K562 (cell line): ENCODE measurements at regions not wholly inside any gene's neighbourhood (a gene's known extent, or its start where the extent isn't known, plus 50 kb on each side); places are given as distances from the start of the nearest gene placed in this dataset.
A peak's percentile ranks its signal among the peaks of the same experiment; 100 is the strongest.

ENCODE experiments used
- ATAC-seq: fragments of 200-7000 bp; cut with Tn5 transposase; 3 replicates; pipeline ENCODE4 v1.9.1; 2020; ENCODE audit warnings: moderate library complexity
- BruUV-seq: library from RNA; stranded (reverse); fragments of 400-500 nt; replicated peaks from 2 replicates; lab custom pipeline; 2021; lab: Mats Ljungman, UMichigan
- CTCF ChIA-PET: fragments of 300-600 bp; formaldehyde crosslinking; extraction: SDS; loops from one replicate; lab custom pipeline; 2021; ENCODE audit warnings: low intra/inter-chr PET ratio; lab: Yijun Ruan, JAX
- POLR2A ChIA-PET: fragments of 300-600, 350-650 bp; sonication (Branson Sonifier 250); formaldehyde crosslinking; extraction: SDS; loops from one replicate; lab custom pipeline; 2021; ENCODE audit warnings: antibody characterized with exemption, inconsistent platforms; lab: Yijun Ruan, JAX
- DNase-seq, 4 experiments: peaks; one replicate each; pipeline versions ENCODE4 v3.0.0 to v3.0.0-alpha.2; 2011 to 2018; ENCODE audit warnings: low spot score in 3 of 4, mixed read lengths in 3 of 4; ENCODE audit errors: extremely low read depth in 1 of 4
- FAIRE-seq: peaks from 2 replicates; lab custom pipeline; 2011; peaks lifted over from hg19 to GRCh38; lab: Jason Lieb, UNC
- H2AFZ ChIP-seq: 2 replicates; pipeline ENCODE4 v1.6.0; 2011; ENCODE audit warnings: low read depth, low read length, control low read depth, inconsistent platforms
- H3K27ac ChIP-seq: fragments of 200-600 bp; 3 replicates; pipeline ENCODE4 v1.8.0; 2011; ENCODE audit warnings: low read depth, mild to moderate bottlenecking, control low read depth, inconsistent platforms, low read length, moderate library complexity, mixed read lengths; ENCODE audit errors: extremely low read depth
- H3K27me3 ChIP-seq, 2 experiments: fragments of 300-600 bp in 1 of 2; 2 replicates in 1 of 2; 3 replicates in 1 of 2; pipeline versions ENCODE4 v1.6.0 to v1.8.0; 2011; ENCODE audit warnings: inconsistent platforms in 2 of 2, low read length in 2 of 2, mild to moderate bottlenecking in 1 of 2, mixed read lengths in 1 of 2, moderate library complexity in 1 of 2; ENCODE audit not compliant: control insufficient read depth in 2 of 2, insufficient read depth in 2 of 2
- H3K36me3 ChIP-seq: fragments of 300-600 bp; 3 replicates; pipeline ENCODE4 v1.8.0; 2011; ENCODE audit warnings: mild to moderate bottlenecking, low read length, inconsistent platforms; ENCODE audit not compliant: control insufficient read depth, insufficient read depth
- H3K4me1 ChIP-seq, 2 experiments: fragments of 200-600 bp in 1 of 2; replicated peaks in 1 of 2; 2 replicates in 1 of 2; 3 replicates in 1 of 2; pipeline versions ENCODE4 v1.5.1 to v1.8.0; 2011; ENCODE audit warnings: inconsistent platforms in 2 of 2, low read length in 2 of 2, mild to moderate bottlenecking in 1 of 2, mixed read lengths in 1 of 2, moderate library complexity in 1 of 2; ENCODE audit not compliant: control insufficient read depth in 2 of 2, insufficient read depth in 2 of 2
- H3K4me2 ChIP-seq: 2 replicates; pipeline ENCODE4 v1.6.1; 2011; ENCODE audit warnings: low read length, control low read depth, inconsistent platforms, mixed read lengths; ENCODE audit not compliant: insufficient read depth
- H3K4me3 ChIP-seq: fragments of 200-600 bp; sonication (generic), shearing (Covaris generic); 2 replicates; pipeline ENCODE4 v1.5.1; 2016; ENCODE audit warnings: control low read depth, inconsistent platforms
- H3K79me2 ChIP-seq: fragments of 200-600 bp; 3 replicates; pipeline ENCODE4 v1.8.0; 2011; ENCODE audit warnings: low read length, inconsistent platforms; ENCODE audit not compliant: control insufficient read depth, insufficient read depth
- H3K9ac ChIP-seq, 2 experiments: 2 replicates each; pipeline versions ENCODE4 v1.6.0 to v1.6.1; 2011; ENCODE audit warnings: low read depth in 2 of 2, low read length in 2 of 2, control low read depth in 1 of 2, inconsistent platforms in 1 of 2, mild to moderate bottlenecking in 1 of 2, mixed read lengths in 1 of 2; ENCODE audit not compliant: insufficient read depth in 1 of 2
- H3K9me1 ChIP-seq: one replicate; pipeline ENCODE4 v1.6.0; 2011; ENCODE audit warnings: inconsistent platforms, mild to moderate bottlenecking, low read length, moderate library complexity; ENCODE audit not compliant: control insufficient read depth, insufficient read depth
- H3K9me3 ChIP-seq: replicated peaks from 2 replicates; pipeline ENCODE4 v1.5.1; 2011; ENCODE audit warnings: low read depth, low read length, inconsistent platforms; ENCODE audit not compliant: control insufficient read depth, insufficient read depth
- H4K20me1 ChIP-seq: replicated peaks from 2 replicates; pipeline ENCODE4 v1.6.1; 2011; ENCODE audit warnings: low read length, inconsistent platforms, mixed read lengths; ENCODE audit not compliant: control insufficient read depth, insufficient read depth
- CHD1 ChIP-seq: fragments of 200-600 bp; sonication (generic); IDR thresholded peaks from one replicate; pipeline ENCODE4 v1.6.1; 2012; ENCODE audit warnings: mild to moderate bottlenecking, moderate library complexity, low read length, inconsistent platforms
- COPS2 ChIP-seq: fragments of 450-650 bp; conservative IDR thresholded peaks from 2 replicates; pipeline ENCODE4 v1.6.1; 2016; ENCODE audit warnings: mild to moderate bottlenecking, moderate library complexity
- ETV5 ChIP-seq: sonication (generic); formaldehyde crosslinking; IDR thresholded peaks from 2 replicates; pipeline ENCODE4 v1.4.0; 2020; ENCODE audit warnings: low read depth, mild to moderate bottlenecking, missing genetic modification reagents
- FIP1L1 ChIP-seq: fragments of 200-400 bp; formaldehyde crosslinking; IDR thresholded peaks from 2 replicates; pipeline ENCODE4 v1.6.1; 2018; ENCODE audit warnings: mild to moderate bottlenecking, low read depth, low read length; ENCODE audit not compliant: poor library complexity, severe bottlenecking
- HES1 ChIP-seq: fragments of 450-650 bp; IDR thresholded peaks from 2 replicates; pipeline ENCODE4 v1.6.1; 2016; ENCODE audit warnings: low read depth, mild to moderate bottlenecking, moderate library complexity
- MYNN ChIP-seq, 2 experiments: sonication (generic); formaldehyde crosslinking in 1 of 2; IDR thresholded peaks; 2 replicates each; pipeline versions ENCODE4 v1.5.0 to v1.6.1; 2016 to 2020; ENCODE audit warnings: antibody characterized with exemption in 1 of 2, missing genetic modification reagents in 1 of 2
- NCOA2 ChIP-seq, 2 experiments: fragments of 450-650 bp; IDR thresholded peaks; 2 replicates each; pipeline ENCODE4 v1.6.1; 2018; ENCODE audit warnings: mild to moderate bottlenecking in 2 of 2, moderate library complexity in 1 of 2; ENCODE audit not compliant: partially characterized antibody in 2 of 2
- RBBP5 ChIP-seq: fragments of 200-600 bp; sonication (generic); IDR thresholded peaks from 2 replicates; pipeline ENCODE4 v1.6.1; 2012; ENCODE audit warnings: borderline replicate concordance, mild to moderate bottlenecking, low read length, control low read depth, inconsistent platforms; ENCODE audit not compliant: insufficient read depth, poor library complexity, severe bottlenecking
- RNF2 ChIP-seq: sonication (generic); IDR thresholded peaks from 2 replicates; pipeline ENCODE4 v1.6.1; 2016
- ZNF134 ChIP-seq: fragments of 250-450 bp; sonication (Bioruptor Pico); conservative IDR thresholded peaks from 2 replicates; pipeline ENCODE4 v1.4.0; 2020
- ZNF398 ChIP-seq: fragments of 250-450 bp; sonication (Bioruptor Pico); IDR thresholded peaks from 2 replicates; pipeline ENCODE4 v1.8.0; 2021; ENCODE audit warnings: moderate library complexity, mild to moderate bottlenecking, inconsistent platforms
- WGBS: fragments of 100-300 bp; shearing (Covaris generic); methylation state at CpG from one replicate; pipeline ENCODE4 v1.1.6; 2016; ENCODE audit warnings: low coverage, mixed read lengths; ENCODE audit not compliant: insufficient coverage; ENCODE audit errors: missing lambda C conversion rate; 5-methylcytosine and 5-hydroxymethylcytosine counted together
- in situ Hi-C: fragments of 300-500 bp; cut with MboI; formaldehyde crosslinking; loops from 4 replicates; pipeline ENCODE4 v1.15.0; 2018; ENCODE audit warnings: inconsistent platforms, mixed read lengths
- intact Hi-C: fragments of 100-400 bp; cut with micrococcal nuclease; formaldehyde crosslinking; loops from 2 replicates; pipeline ENCODE4 v1.14.2; 2022

- TF ChIP-seq RBBP5 (no peak), HES1 (no peak), CHD1 (no peak), ZNF134 (CRISPR knock-in tag) (no peak), FIP1L1 (no peak), ZNF398 (no peak)
Observed at GRCh38 chr6:144728804-144729203, 443.7 kb downstream of the UTRN start (continued).

GRCh38 chr6:144729502-144729901, 444.4 kb downstream of the UTRN start:
- Histone ChIP-seq H3K4me2 (no peak overlapping the region), H3K79me2 (no peaks in the 10 kb centered on the region), H3K27me3 (no peaks in the 10 kb centered on the region), H4K20me1 (no peaks in the 10 kb centered on the region), H3K4me1 (no peaks in the 10 kb centered on the region), H3K9me3 (no peaks in the 10 kb centered on the region), H3K4me3 (no peak overlapping the region), H2AFZ (no peak overlapping the region), H3K27ac (no peak overlapping the region), H3K9me1 (no peaks in the 10 kb centered on the region), H3K9ac (no peak overlapping the region), H3K36me3 (no peaks in the 10 kb centered on the region)
- FAIRE-seq: no peak
- no peak for DNase-seq
- intact Hi-C loops (no loop called here), in situ Hi-C loops (no loop called here)
- TF ChIP-seq MYNN (IDR thresholded peaks at IDR 0.05) (0 out of 2 replicates have a peak, but pooled peaks have one; percentile 13), MYNN (CRISPR knock-in tag; IDR thresholded peaks at IDR 0.05) (no peak), NCOA2 (IDR thresholded peaks at IDR 0.05; ENCODE audit: partially characterized antibody in 2 of 2) (no peak), ETV5 (no peak), COPS2 (no peak), RNF2 (no peak)
- ChIA-PET POLR2A (no interaction called here), CTCF (no interaction called here)
- WGBS: 50% methylated on average over 3 of the region's 3 CpGs
- no TSS peak for BruUV-seq
- no peak for ATAC-seq
